GM18873 (cell line): ENCODE measurements at regions not wholly inside any gene's neighbourhood (a gene's known extent, or its start where the extent isn't known, plus 50 kb on each side); places are given as distances from the start of the nearest gene placed in this dataset.
"Not testable (repeated sequence)": the region's sequence is repeated elsewhere in the genome, so short reads cannot be mapped to it uniquely, and the experiment has no call there.

Experiments
- ATAC-seq: cut with Tn5 transposase; IDR thresholded peaks from one replicate; pipeline ENCODE4 v1.9.1; 2021; ENCODE audit warnings: mild to moderate bottlenecking, moderate library complexity, moderate number of reproducible peaks; ENCODE audit not compliant: unreplicated experiment, low FRiP score

GRCh38 chr3:86382556-86382955 is 608.4 kb downstream of the VGLL3 start:
- ATAC-seq, result no peak

GRCh38 chr3:86381247-86381646 is 609.7 kb downstream of the VGLL3 start:
- no peak for ATAC-seq

- ATAC-seq, result no peak
Observed at GRCh38 chr3:86379280-86379679, 611.7 kb downstream of the VGLL3 start.

GRCh38 chr3:86378829-86379228 is 612.1 kb downstream of the VGLL3 start:
- ATAC-seq, result no peak

DNA sequence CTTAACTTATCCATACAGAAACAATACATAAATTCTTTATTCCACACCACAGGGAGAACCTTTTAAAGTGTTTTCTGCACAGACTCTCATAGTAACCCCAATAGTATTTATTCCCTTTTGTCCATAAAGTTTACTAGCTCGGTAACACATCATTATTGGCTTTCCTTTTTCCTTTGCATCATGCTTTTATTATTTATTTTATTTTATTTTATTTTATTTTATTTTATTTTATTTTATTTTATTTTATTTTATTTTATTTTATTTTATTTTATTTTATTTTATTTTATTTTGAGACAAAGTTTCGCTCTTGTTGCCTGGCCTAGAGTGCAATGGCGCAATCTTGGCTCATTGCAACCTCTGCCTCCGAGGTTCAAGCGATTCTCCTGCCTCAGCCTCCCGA is 655.4 kb downstream of the VGLL3 start:
- ATAC-seq, result not testable (repeated sequence)

DNA sequence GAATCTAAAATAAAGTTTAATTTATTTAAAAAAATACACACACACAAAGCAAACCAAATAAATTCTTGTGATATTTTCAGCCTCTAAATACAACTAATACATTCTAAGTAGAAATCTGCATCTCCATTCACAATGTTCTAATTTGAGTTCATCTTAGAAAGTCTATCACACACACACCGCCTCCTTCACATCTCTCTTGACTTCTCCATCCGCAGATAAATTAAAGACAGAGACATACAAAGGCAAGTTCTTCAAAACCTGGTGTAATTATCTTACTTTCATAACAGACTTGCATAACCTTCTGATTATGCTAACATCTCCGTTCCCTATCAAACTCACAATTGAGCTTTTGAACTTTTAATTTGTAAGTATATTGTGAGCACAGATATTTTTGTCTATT is 657.3 kb downstream of the VGLL3 start:
- no peak for ATAC-seq

GRCh38 chr3:86303935-86304334 is 687.0 kb downstream of the VGLL3 start:
- ATAC-seq, result no peak

DNA sequence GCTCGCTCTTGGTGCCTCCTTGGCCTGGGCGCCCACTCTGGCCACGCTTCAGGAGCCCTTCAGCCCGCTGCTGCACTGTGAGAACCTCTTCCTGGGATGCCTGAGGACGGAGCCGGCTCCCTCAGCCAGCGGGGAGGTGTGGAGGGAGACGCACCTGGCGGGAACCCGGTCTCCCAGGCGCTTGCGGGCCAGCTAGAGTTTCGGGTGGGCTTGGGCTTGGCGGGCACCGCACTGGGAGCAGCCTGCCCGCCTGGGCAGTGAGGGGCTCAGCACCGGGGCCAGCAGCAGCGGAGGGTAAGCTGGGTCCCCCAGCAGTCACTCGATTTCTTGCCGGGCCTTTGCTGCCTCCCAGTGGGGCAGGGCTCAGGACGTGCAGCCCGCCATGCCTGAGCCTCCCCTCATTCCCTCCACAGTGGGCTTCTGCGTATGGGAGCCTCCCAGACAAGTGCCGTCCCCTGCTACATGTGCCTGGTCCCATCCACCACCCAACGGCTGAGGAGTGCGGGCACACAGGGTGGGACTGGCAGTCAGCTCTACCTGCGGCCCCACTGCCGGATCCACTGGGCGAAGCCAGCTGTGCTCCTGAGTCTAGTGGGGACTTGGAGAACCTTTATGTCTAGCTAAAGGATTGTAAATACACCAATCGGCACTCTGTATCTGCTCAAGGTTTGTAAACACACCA is 708.7 kb downstream of the VGLL3 start:
- no peak for ATAC-seq

GRCh38 chr3:86269364-86270155 is 721.4 kb downstream of the VGLL3 start:
- ATAC-seq, result no peak

GRCh38 chr3:86257955-86258641 is 732.9 kb downstream of the VGLL3 start:
- ATAC-seq, result no peak

- ATAC-seq, result no peak
Observed at GRCh38 chr3:86254480-86254879, 736.5 kb downstream of the VGLL3 start.

GRCh38 chr3:86251781-86252180 is 739.2 kb downstream of the VGLL3 start:
- no peak for ATAC-seq

GRCh38 chr3:86249833-86250232 is 741.1 kb downstream of the VGLL3 start:
- no peak for ATAC-seq

GRCh38 chr3:86245360-86245759 is 745.6 kb downstream of the VGLL3 start:
- no peak for ATAC-seq

DNA sequence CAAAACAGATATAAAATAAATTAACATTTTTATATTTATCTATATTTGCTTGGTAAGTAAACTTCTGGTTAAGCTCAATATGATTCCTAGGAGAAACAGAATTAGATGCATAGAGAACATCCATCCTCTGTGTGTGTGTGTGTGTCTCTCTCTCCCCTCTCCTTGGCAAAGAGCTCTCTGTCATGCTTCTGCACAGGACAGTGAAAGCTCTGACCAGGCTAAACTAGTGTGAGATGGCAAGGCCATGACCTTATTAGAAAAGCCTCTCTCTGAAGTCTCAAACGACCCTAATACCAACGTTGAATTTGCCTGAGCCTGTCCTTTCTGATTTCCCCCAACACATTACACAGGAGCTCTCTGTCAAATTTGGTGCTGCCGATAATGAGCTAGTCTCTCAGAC is 746.0 kb downstream of the VGLL3 start:
- ATAC-seq, result no peak

DNA sequence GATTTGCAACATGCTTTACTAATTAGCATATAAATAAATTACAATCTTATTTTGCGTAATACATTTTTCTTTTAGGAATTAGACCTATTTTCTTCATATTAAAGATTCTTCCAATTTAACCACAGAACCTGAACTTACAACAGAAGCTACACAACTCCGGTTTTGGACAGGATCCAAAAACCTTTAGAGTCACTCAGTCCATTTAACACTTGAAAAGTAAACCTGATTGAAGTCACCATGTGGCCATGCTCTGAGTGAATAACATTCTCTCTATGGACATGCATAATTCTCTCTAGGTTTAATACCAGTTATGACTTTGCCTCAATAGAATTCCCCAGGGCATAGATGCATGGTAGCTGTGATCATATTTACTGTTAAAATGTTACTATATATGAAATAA is 751.0 kb downstream of the VGLL3 start:
- no peak for ATAC-seq

DNA sequence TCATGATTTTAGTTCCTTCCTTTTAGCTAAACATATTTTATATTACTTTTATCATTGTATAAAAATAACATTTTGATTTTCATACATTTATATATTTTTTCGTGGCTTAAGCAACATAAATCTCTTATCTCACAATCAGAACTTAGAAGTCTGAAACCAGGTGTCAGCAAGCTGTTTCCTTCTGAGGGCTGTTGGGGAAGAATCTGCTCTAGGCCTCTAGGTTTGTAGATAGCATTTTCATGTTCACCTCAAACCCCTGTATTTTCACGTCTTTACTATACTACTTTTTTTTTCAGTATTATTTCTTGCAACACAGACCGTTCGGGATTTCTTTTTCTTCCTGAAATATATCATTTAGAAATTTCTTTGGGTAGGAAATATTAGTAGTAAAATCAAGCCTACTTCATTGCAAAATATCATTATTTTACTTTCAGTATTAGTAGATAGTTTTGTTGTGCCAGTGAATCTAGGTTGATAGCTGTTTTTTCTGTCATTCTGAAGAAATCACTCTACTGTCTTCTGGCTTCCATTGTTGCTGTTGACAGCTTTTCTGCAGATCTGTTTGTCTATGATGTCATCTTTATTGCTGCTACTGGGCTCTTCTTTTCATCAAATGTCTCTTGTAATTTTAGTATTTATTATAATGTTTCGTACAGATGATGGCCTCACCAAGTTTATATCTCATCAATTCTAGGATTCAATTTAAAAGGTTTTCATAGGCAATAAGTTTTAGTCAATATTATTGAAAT is 756.3 kb downstream of the VGLL3 start:
- ATAC-seq, result no peak

GRCh38 chr3:86230762-86231161 is 760.2 kb downstream of the VGLL3 start:
- ATAC-seq, result no peak

DNA sequence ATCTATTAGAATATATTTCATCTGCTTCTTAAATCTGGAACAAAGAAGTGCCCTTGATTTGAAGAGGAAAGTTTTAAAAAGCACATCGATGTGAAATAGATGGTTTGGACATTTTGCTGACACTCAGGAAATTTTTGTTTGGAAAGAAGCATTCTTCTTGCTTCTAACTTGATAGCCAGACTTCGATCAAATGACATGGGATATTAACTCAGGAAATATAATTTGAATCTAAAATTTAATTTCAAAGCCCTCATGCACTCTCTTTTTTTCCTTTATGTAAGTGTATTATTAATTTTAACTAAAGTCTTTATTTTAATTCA is 761.2 kb downstream of the VGLL3 start:
- ATAC-seq, result no peak

DNA sequence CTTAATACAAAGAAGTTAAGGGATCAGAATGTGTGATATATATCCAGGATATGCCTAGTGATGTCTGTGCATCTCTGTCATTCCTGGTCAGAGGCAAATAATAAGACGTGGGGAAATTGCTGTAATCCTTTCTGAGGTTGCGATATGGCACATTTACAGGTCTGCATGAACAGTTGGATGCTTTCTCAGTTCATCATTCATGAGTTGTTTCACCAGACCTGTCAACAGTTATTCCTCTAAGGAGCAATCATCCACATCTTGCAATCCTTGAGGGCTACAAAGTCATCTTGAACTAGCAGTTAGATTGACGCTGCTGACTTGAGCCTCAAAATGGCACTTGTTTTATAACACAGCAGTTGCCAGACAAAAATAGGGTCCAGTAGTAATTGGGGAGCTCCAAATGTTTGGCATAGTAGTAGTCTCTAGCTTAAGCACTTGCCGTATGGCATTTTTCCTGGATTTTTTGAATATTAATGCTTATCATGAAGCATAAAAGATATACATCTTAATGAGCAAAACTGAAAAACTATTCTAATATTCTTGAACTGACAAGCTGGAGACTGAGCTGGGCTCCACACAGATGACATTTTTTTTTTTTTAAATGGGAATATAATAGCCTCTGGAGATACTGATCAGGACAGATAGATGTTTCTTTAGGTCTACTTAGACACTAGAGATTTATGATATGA is 761.7 kb downstream of the VGLL3 start:
- ATAC-seq, result no peak
